HUES6 (cell line): ENCODE measurements at regions not wholly inside any gene's neighbourhood (a gene's known extent, or its start where the extent isn't known, plus 50 kb on each side); places are given as distances from the start of the nearest gene placed in this dataset.

Source experiments
- H3K27ac ChIP-seq: 2 replicates; pipeline ENCODE4 v1.7.0; 2013; ENCODE audit warnings: low read depth, mild to moderate bottlenecking, low read length, inconsistent platforms
- H3K27me3 ChIP-seq: 2 replicates; pipeline ENCODE4 v1.6.1; 2013; ENCODE audit warnings: low read length; ENCODE audit not compliant: control insufficient read depth, insufficient read depth
- H3K36me3 ChIP-seq: 2 replicates; pipeline ENCODE4 v1.6.1; 2013; ENCODE audit warnings: low read length; ENCODE audit not compliant: control insufficient read depth, insufficient read depth
- H3K4me1 ChIP-seq: 2 replicates; pipeline ENCODE4 v1.6.1; 2013; ENCODE audit warnings: low read length; ENCODE audit not compliant: control insufficient read depth, insufficient read depth
- H3K4me3 ChIP-seq: 2 replicates; pipeline ENCODE4 v1.5.1; 2013; ENCODE audit warnings: low read depth, low read length
- H3K9ac ChIP-seq: one replicate; pipeline ENCODE4 v1.6.1; 2013; ENCODE audit warnings: mild to moderate bottlenecking, low read length
- H3K9me3 ChIP-seq: 2 replicates; pipeline ENCODE4 v1.6.1; 2013; ENCODE audit warnings: low read depth, low read length; ENCODE audit not compliant: control insufficient read depth, insufficient read depth

GRCh38 chr4:177681902-177682301 lies 239.7 kb upstream of the AGA start:
- H3K9ac ChIP-seq, result no peak overlapping the region
- no peaks in the 10 kb centered on the region for H3K4me1 ChIP-seq
- H3K27ac ChIP-seq, result no peak overlapping the region
- H3K36me3 ChIP-seq, result no peaks in the 10 kb centered on the region
- H3K9me3 ChIP-seq, result no peaks in the 10 kb centered on the region
- no peaks in the 10 kb centered on the region for H3K27me3 ChIP-seq
- no peak overlapping the region for H3K4me3 ChIP-seq

- H3K9ac ChIP-seq, result no peak overlapping the region
- no peaks in the 10 kb centered on the region for H3K9me3 ChIP-seq
- no peak overlapping the region for H3K27ac ChIP-seq
- no peaks in the 10 kb centered on the region for H3K27me3 ChIP-seq
- no peaks in the 10 kb centered on the region for H3K4me1 ChIP-seq
- no peaks in the 10 kb centered on the region for H3K36me3 ChIP-seq
- H3K4me3 ChIP-seq, result no peak overlapping the region
Observed at GRCh38 chr4:177687117-177687516, 244.9 kb upstream of the AGA start.

DNA sequence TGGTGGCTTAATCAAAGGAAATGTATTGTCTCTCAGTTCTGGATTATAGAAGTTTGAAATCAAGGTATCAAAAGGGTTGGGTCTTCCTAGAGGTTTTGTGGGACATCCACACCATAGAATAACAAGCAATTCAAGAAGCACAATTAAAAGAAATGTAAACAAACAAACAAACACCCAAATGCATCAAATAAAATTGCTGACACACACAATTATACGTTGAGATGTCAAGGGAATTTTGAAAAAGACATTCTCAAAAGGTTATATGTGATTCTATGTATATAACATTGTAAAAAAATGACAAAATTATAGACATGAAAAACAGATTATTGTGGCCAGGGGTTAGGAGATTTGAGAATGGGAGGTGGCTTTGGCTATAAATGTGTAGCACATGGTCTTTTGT lies 250.7 kb upstream of the AGA start:
- Histone ChIP-seq H3K9ac (no peak overlapping the region), H3K36me3 (no peaks in the 10 kb centered on the region), H3K9me3 (no peaks in the 10 kb centered on the region), H3K27me3 (no peaks in the 10 kb centered on the region), H3K4me1 (peaks cover 4% of the 10 kb centered on the region), H3K27ac (no peak overlapping the region), H3K4me3 (no peak overlapping the region)

DNA sequence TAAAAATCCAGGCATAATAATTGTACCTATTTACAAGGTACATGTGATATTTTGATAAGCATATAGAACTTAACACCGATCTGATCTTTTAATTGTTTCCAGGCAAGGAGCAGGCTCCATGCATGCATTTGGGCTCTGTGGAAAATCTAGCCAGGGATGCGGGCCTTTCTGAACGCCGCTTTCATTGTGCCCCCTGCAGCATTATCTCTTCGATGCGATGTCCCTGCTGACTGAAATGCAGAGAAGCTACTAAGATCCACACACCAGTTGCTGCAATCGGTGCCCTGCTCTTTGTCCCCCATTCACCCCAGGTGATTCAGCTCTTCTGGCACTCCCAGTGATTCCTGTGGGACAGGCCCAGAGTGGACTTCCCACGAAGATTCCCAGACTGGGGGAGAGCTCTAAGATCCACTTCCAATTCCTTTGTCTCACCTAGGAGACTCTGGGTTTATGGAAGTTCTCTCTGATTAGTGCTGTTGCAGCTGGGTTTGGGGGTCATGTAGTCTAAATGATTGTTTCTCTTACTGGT lies 254.3 kb upstream of the AGA start:
- Histone ChIP-seq H3K4me3 (no peak overlapping the region), H3K27me3 (no peaks in the 10 kb centered on the region), H3K9me3 (no peaks in the 10 kb centered on the region), H3K9ac (no peak overlapping the region), H3K36me3 (no peaks in the 10 kb centered on the region), H3K27ac (peak overlapping the region; percentile 48; the same call in 1 of the 2 replicates), H3K4me1 (peaks cover 4% of the 10 kb centered on the region)

DNA sequence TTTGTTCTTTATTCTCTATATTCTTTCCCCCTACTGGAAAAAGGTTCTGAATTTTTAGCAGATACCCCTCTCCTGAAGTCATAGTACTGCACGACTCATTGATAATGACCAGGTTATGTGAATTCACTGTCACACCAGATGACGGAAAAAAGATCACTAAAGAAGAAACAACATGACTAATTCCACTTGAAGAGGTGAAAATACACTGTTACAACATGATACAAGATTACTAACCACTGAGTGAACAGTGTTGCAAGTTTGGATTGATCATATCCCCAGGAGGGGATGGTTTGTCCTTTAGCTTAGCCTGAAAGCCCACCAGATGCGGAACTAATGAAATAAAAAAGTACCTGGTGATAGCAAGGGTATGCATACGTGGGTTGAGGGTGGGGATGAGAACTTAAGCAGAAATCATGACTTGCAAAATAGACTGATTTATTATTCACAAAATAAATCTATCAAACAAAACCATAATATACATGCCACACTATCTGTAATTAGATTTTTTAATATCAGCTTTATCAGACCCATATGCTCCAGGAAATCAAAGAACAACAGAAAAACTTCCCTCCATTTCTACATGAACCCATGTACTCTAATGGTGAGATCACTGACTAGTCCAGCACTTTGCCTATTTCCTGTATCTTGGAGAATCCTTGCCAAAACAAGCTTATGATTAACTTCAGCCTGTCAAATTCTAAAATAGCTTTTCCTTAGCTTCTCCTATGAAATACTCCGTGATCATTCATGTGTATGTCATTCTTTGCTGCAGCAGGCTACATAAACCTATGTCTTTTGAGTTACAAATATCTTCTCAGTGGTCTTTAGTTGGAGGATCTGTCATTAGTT lies 257.4 kb upstream of the AGA start:
- peaks cover 4% of the 10 kb centered on the region for H3K4me1 ChIP-seq
- no peaks in the 10 kb centered on the region for H3K27me3 ChIP-seq
- no peaks in the 10 kb centered on the region for H3K9me3 ChIP-seq
- no peak overlapping the region for H3K9ac ChIP-seq
- no peak overlapping the region for H3K4me3 ChIP-seq
- H3K27ac ChIP-seq, result no peak overlapping the region
- no peaks in the 10 kb centered on the region for H3K36me3 ChIP-seq

DNA sequence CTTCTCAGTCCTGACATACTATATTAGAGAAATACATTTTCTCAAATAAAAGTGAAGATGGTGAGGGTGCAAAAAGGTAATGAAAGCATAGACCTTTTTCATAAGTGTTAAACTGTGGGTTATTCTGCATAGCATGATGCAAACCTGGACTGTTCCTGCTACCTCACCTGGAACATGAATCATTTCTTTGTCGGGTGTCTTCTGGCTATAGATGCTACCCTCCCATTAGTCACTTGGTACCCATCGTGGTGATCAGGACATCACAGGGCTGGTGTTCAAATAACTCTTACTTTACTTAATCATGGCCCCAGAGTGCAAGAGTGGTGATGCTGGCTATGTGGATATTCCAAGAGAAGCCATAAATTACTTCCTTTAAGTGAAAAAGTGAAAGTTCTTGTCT lies 264.7 kb upstream of the AGA start:
- H3K9me3 ChIP-seq, result no peaks in the 10 kb centered on the region
- H3K27me3 ChIP-seq, result no peaks in the 10 kb centered on the region
- H3K4me3 ChIP-seq, result no peak overlapping the region

DNA sequence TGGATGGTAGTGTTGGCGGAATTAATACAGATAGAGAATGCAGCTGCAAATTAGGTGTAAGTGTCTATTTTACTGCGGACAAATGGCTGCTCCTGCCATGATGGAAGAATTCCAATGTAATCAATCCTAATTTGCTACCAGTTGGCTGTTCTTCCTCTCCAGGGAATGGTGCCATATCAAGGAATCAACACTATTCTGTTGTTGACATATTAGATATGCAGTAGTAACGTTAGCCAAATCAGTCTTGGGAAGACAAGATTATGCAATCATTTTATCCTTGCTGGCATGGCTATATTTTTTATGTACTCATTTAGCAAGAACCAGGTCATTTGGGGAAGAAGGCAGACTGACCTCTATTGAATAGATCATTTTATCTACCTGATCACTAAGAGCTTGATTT lies 271.2 kb upstream of the AGA start:
- Histone ChIP-seq H3K27me3 (no peaks in the 10 kb centered on the region), H3K9me3 (no peaks in the 10 kb centered on the region), H3K9ac (no peak overlapping the region), H3K27ac (no peak overlapping the region), H3K4me1 (no peaks in the 10 kb centered on the region), H3K4me3 (no peak overlapping the region), H3K36me3 (no peaks in the 10 kb centered on the region)

More for the DNA sequence above, 264.7 kb upstream of the AGA start:
- no peaks in the 10 kb centered on the region for H3K36me3 ChIP-seq
- H3K4me1 ChIP-seq, result no peaks in the 10 kb centered on the region
- no peak overlapping the region for H3K27ac ChIP-seq
- no peak overlapping the region for H3K9ac ChIP-seq

DNA sequence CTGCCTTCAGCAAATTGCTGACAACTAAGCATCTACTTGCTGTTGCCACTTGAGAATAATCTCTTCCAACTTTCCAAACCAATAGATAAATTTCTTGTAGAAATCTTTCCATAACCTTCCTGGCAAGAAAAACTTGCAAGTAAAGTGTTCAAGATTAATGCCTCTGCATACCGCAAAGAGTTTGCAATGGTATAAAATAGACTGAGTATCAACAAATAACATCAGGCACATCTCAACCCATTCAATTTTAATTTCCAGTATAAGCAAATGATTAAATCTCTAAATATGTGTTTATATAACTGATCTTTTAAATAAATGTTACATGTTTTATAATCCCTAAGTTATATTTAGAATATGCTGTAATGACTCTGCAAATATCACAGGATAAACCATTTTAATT lies 275.2 kb upstream of the AGA start:
- Histone ChIP-seq H3K4me3 (no peak overlapping the region), H3K9ac (no peak overlapping the region), H3K4me1 (no peaks in the 10 kb centered on the region), H3K27ac (no peak overlapping the region), H3K27me3 (no peaks in the 10 kb centered on the region), H3K9me3 (no peaks in the 10 kb centered on the region), H3K36me3 (no peaks in the 10 kb centered on the region)

DNA sequence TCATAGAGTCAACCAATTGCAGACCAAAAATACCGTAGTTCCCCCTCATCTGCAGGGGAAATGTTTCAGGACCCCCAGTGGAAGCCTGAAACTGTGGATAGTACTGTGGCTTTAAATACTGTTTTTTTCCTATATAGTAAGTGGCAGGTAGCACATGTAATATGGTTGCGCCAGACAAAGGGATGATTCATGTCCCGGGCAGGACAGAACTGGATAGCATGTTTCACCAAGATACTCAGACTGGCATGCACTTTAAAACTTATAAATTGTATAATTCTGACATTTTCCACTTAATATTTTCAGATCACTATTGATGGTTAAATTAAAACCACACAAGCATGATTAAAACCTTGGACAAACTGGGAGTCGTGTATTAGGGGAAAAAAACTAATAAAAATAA lies 276.3 kb upstream of the AGA start:
- no peaks in the 10 kb centered on the region for H3K4me1 ChIP-seq
- H3K4me3 ChIP-seq, result no peak overlapping the region
- no peaks in the 10 kb centered on the region for H3K36me3 ChIP-seq
- H3K27me3 ChIP-seq, result no peaks in the 10 kb centered on the region
- H3K9ac ChIP-seq, result no peak overlapping the region
- H3K27ac ChIP-seq, result no peak overlapping the region
- H3K9me3 ChIP-seq, result no peaks in the 10 kb centered on the region

DNA sequence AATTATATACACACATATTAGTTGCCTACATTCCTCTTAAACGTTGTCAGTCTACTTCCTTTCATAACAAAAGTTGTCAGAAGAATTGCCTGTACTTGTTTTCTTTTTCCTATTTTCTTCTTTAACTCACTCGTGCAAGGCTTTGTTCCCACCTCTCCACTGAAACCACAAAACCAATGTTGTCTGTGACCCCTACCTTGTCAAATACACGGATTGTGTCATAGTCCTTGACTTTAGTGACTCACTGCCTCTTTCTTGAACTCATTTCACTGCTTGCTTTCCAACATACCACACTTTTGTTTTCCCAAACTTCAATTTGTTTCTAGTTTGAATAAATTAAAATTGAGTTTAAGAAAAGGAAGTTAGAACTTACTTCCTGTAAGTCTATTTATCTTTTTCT lies 283.9 kb upstream of the AGA start:
- H3K27ac ChIP-seq, result no peak overlapping the region
- no peaks in the 10 kb centered on the region for H3K4me1 ChIP-seq
- no peaks in the 10 kb centered on the region for H3K9me3 ChIP-seq
- H3K9ac ChIP-seq, result no peak overlapping the region
- no peaks in the 10 kb centered on the region for H3K27me3 ChIP-seq
- H3K4me3 ChIP-seq, result no peak overlapping the region
- H3K36me3 ChIP-seq, result no peaks in the 10 kb centered on the region

- H3K4me3 ChIP-seq, result no peak overlapping the region
- H3K4me1 ChIP-seq, result no peaks in the 10 kb centered on the region
- H3K9me3 ChIP-seq, result no peaks in the 10 kb centered on the region
- H3K27ac ChIP-seq, result no peak overlapping the region
- H3K27me3 ChIP-seq, result no peaks in the 10 kb centered on the region
- no peaks in the 10 kb centered on the region for H3K36me3 ChIP-seq
- H3K9ac ChIP-seq, result no peak overlapping the region
Observed at GRCh38 chr4:177728361-177729152, 286.3 kb upstream of the AGA start.
